Stimulated activated CD4-positive, alpha-beta T cell treated with anti-CD3 and anti-CD28 coated beads, Interleukin-4, amount 100 ng/mL, for 24 hours (primary cell): ENCODE measurements at regions not wholly inside any gene's neighbourhood (a gene's known extent, or its start where the extent isn't known, plus 50 kb on each side); places are given as distances from the start of the nearest gene placed in this dataset.

ENCODE experiments used
- DNase-seq: peaks from one replicate; pipeline ENCODE4 v3.0.0-alpha.2; 2020

- DNase-seq, result no peak
Observed at GRCh38 chr5:34511063-34511462, 145.1 kb upstream of the RAI14 start.

- no peak for DNase-seq
Observed at GRCh38 chr5:34511481-34511880, 144.6 kb upstream of the RAI14 start.

- DNase-seq, result no peak
Observed at GRCh38 chr5:34511915-34512314, 144.2 kb upstream of the RAI14 start.

- no peak for DNase-seq
Observed at GRCh38 chr5:34516166-34516565, 140.0 kb upstream of the RAI14 start.

- no peak for DNase-seq
Observed at GRCh38 chr5:34516686-34517085, 139.4 kb upstream of the RAI14 start.

GRCh38 chr5:34517249-34517648 lies 138.9 kb upstream of the RAI14 start:
- no peak for DNase-seq

- no peak for DNase-seq
Observed at GRCh38 chr5:34519489-34520220, 136.5 kb upstream of the RAI14 start.

GRCh38 chr5:34521628-34522290 lies 134.4 kb upstream of the RAI14 start:
- DNase-seq, result no peak

- DNase-seq, result peak; percentile 60
Observed at GRCh38 chr5:34522599-34523386, 133.3 kb upstream of the RAI14 start.

GRCh38 chr5:34523387-34523726 lies 132.8 kb upstream of the RAI14 start:
- no peak for DNase-seq

GRCh38 chr5:34524123-34524522 lies 132.0 kb upstream of the RAI14 start:
- no peak for DNase-seq

- DNase-seq, result no peak
Observed at GRCh38 chr5:34525761-34526160, 130.4 kb upstream of the RAI14 start.

GRCh38 chr5:34526682-34527305 lies 129.3 kb upstream of the RAI14 start:
- DNase-seq, result no peak

- no peak for DNase-seq
Observed at GRCh38 chr5:34529581-34530331, 126.4 kb upstream of the RAI14 start.

GRCh38 chr5:34530637-34531036 lies 125.5 kb upstream of the RAI14 start:
- DNase-seq, result no peak

GRCh38 chr5:34531751-34532360 lies 124.3 kb upstream of the RAI14 start:
- DNase-seq, result no peak

GRCh38 chr5:34533582-34534522 lies 122.3 kb upstream of the RAI14 start:
- DNase-seq, result no peak

GRCh38 chr5:34534523-34535103 lies 121.5 kb upstream of the RAI14 start:
- no peak for DNase-seq

- no peak for DNase-seq
Observed at GRCh38 chr5:34535433-34535832, 120.7 kb upstream of the RAI14 start.

- peak; percentile 11 for DNase-seq
Observed at GRCh38 chr5:34535944-34536623, 120.0 kb upstream of the RAI14 start.
